ENCODE measurements at regions not wholly inside any gene's neighbourhood (a gene's known extent, or its start where the extent isn't known, plus 50 kb on each side); places are given as distances from the start of the nearest gene placed in this dataset.

GRCh38 chr5:15441433-15442192 lies 58.4 kb upstream of the FBXL7 start:
- H2AFZ ChIP-seq (ENCODE audit: low read length): no peak overlapping the region
- H3K18ac ChIP-seq (ENCODE audit: extremely low read depth, low read length): no peak overlapping the region
- no peaks in the 10 kb centered on the region for H3K79me1 ChIP-seq (ENCODE audit: low read depth, low read length)
- H2BK12ac ChIP-seq (ENCODE audit: low read depth, low read length): no peak overlapping the region
- no peak overlapping the region for H3K56ac ChIP-seq (replicated peaks; ENCODE audit: insufficient read length, low read depth, low read length)
- H2AK5ac ChIP-seq (ENCODE audit: low read depth, low read length): no peak overlapping the region
- H2BK120ac ChIP-seq (replicated peaks; ENCODE audit: low read depth, low read length): no peak overlapping the region
- no peak overlapping the region for H3K4me3 ChIP-seq (ENCODE audit: extremely low read depth in 1 of 4, insufficient read depth in 2 of 4, low read depth in 3 of 4, low read length in 4 of 4)
- H3K9ac ChIP-seq (replicated peaks in 1 of 4; ENCODE audit: extremely low read depth in 1 of 4, low read depth in 3 of 4, low read length in 3 of 4): no peak overlapping the region
- H3K4me1 ChIP-seq (replicated peaks in 1 of 4; ENCODE audit: control insufficient read depth in 3 of 4, insufficient read depth in 4 of 4, low read length in 3 of 4): no peaks in the 10 kb centered on the region
- no peaks in the 10 kb centered on the region for H4K20me1 ChIP-seq (replicated peaks in 1 of 2; ENCODE audit: control insufficient read depth in 1 of 2, insufficient read depth in 2 of 2, low read length in 2 of 2)
- no peaks in the 10 kb centered on the region for H3K9me3 ChIP-seq (ENCODE audit: insufficient read depth in 2 of 2, low read depth in 1 of 2, low read length in 1 of 2)
- H3K23me2 ChIP-seq (ENCODE audit: low read depth, low read length): no peaks in the 10 kb centered on the region
- H3K27ac ChIP-seq (ENCODE audit: low read depth, low read length): no peak overlapping the region
- H4K91ac ChIP-seq (replicated peaks; ENCODE audit: insufficient read length, low read length): no peak overlapping the region
- no peaks in the 10 kb centered on the region for H3K36me3 ChIP-seq (ENCODE audit: control insufficient read depth in 2 of 4, insufficient read depth in 4 of 4, low read length in 3 of 4)
- no peak overlapping the region for H3K23ac ChIP-seq (ENCODE audit: insufficient read length)
- ChIA-PET CTCF (ENCODE audit: partially characterized antibody) (interaction anchor here (0.8 to 1.1 kb wide), 3 partner anchors 13 to 336 kb away, joined by 3 read pairs; no protein-coding TSS in a partner anchor), POLR2A (ENCODE audit: partially characterized antibody) (no interaction called here)
- WGBS, 2 experiments (ENCODE audit: extremely low coverage in 1 of 2, insufficient coverage in 1 of 2, insufficient read length in 1 of 2, insufficient replicate concordance in 2 of 2, low coverage in 1 of 2, low lambda C conversion rate in 2 of 2, missing lambda C conversion rate in 1 of 2): 89% methylated on average over 6 of the region's 6 CpGs; no CpG with 5 or more reads in 1 of the 2 experiments
- H3K14ac ChIP-seq (ENCODE audit: insufficient read length): no peak overlapping the region
- DNase-seq (ENCODE audit: low read depth in 1 of 2, low spot score in 2 of 2) (no peak), FAIRE-seq (no peak)
- H2BK5ac ChIP-seq (ENCODE audit: low read depth, low read length): no peak overlapping the region
- H2BK15ac ChIP-seq (ENCODE audit: low read length): no peak overlapping the region
- H3K4ac ChIP-seq (replicated peaks; ENCODE audit: insufficient read length, low read depth, low read length): no peak overlapping the region
- no peaks in the 10 kb centered on the region for H3K27me3 ChIP-seq (replicated peaks in 1 of 4; ENCODE audit: control insufficient read depth in 3 of 4, extremely low read depth in 1 of 4, insufficient read depth in 3 of 4, low read length in 3 of 4)
- no peak overlapping the region for H2BK20ac ChIP-seq (ENCODE audit: low read length)
- no peak overlapping the region for H4K8ac ChIP-seq (ENCODE audit: extremely low read depth, insufficient read depth, low read length)
- no peak overlapping the region for H3K4me2 ChIP-seq (ENCODE audit: insufficient read depth in 1 of 2, low read depth in 2 of 2, low read length in 2 of 2)
- H4K5ac ChIP-seq (ENCODE audit: insufficient read length, low read depth, low read length): no peak overlapping the region
- H3K79me2 ChIP-seq (ENCODE audit: control insufficient read depth in 1 of 2, insufficient read depth in 2 of 2, low read length in 2 of 2): no peaks in the 10 kb centered on the region
- TF ChIP-seq CREB1 (IDR thresholded peaks at IDR 0.05) (no peak), ATF2 (IDR thresholded peaks at IDR 0.05; ENCODE audit: low read length) (no peak), RBBP5 (IDR thresholded peaks at IDR 0.05; ENCODE audit: borderline replicate concordance, low read depth, low read length) (no peak), YY1 (IDR thresholded peaks at IDR 0.05; ENCODE audit: low read depth, low read length) (no peak), RXRA (IDR thresholded peaks at IDR 0.05; ENCODE audit: insufficient read depth, low read depth, low read length) (no peak), POU5F1 (IDR thresholded peaks at IDR 0.05; ENCODE audit: low read depth, low read length) (no peak), SP1 (IDR thresholded peaks at IDR 0.05; ENCODE audit: low read depth, low read length) (no peak), CEBPB (IDR thresholded peaks at IDR 0.05; ENCODE audit: low read depth, low read length) (no peak), SIRT6 (IDR thresholded peaks at IDR 0.05; ENCODE audit: low read length) (no peak)

Measured in H1 (cell line).